ENCODE measurements at regions not wholly inside any gene's neighbourhood (a gene's known extent, or its start where the extent isn't known, plus 50 kb on each side); places are given as distances from the start of the nearest gene placed in this dataset.

GRCh38 chr5:109619021-109619460, 70.7 kb upstream of the MAN2A1 start:
- Mint-ChIP-seq H3K4me1 (ENCODE audit: insufficient read depth, unreplicated experiment) (no peaks in the 10 kb centered on the region), H3K4me3 (ENCODE audit: unreplicated experiment) (no peak overlapping the region), H3K27me3 (ENCODE audit: insufficient read depth, unreplicated experiment) (no peaks in the 10 kb centered on the region), H3K9me3 (ENCODE audit: unreplicated experiment) (no peaks in the 10 kb centered on the region), H3K36me3 (ENCODE audit: insufficient read depth, unreplicated experiment) (no peaks in the 10 kb centered on the region), H3K27ac (ENCODE audit: low read depth, unreplicated experiment) (no peak overlapping the region)
- DNase-seq (ENCODE audit: unreplicated experiment): peak; percentile 3
- ChIA-PET CTCF (no interaction called here), POLR2A (interaction anchor here (0.7 kb wide), 1 partner anchor 11 kb away, joined by 3 read pairs; no protein-coding TSS in a partner anchor)
- TF ChIP-seq CTCF (IDR thresholded peaks at IDR 0.05; ENCODE audit: unreplicated experiment): no peak
- intact Hi-C loops (cut with micrococcal nuclease): no loop called here
- BruUV-seq (replicated peaks): no TSS peak

GRCh38 chr5:109614981-109615380, 74.7 kb upstream of the MAN2A1 start:
- intact Hi-C loops (cut with micrococcal nuclease): no loop called here
- no peak for DNase-seq (ENCODE audit: unreplicated experiment)
- Mint-ChIP-seq H3K4me1 (ENCODE audit: insufficient read depth, unreplicated experiment) (no peaks in the 10 kb centered on the region), H3K9me3 (ENCODE audit: unreplicated experiment) (no peaks in the 10 kb centered on the region), H3K4me3 (ENCODE audit: unreplicated experiment) (no peak overlapping the region), H3K36me3 (ENCODE audit: insufficient read depth, unreplicated experiment) (no peaks in the 10 kb centered on the region), H3K27me3 (ENCODE audit: insufficient read depth, unreplicated experiment) (no peaks in the 10 kb centered on the region), H3K27ac (ENCODE audit: low read depth, unreplicated experiment) (no peak overlapping the region)
- TF ChIP-seq CTCF (IDR thresholded peaks at IDR 0.05; ENCODE audit: unreplicated experiment): no peak
- POLR2A ChIA-PET: interaction anchor here (0.5 kb wide), 1 partner anchor 79 kb away, joined by 4 read pairs; no protein-coding TSS in a partner anchor
- CTCF ChIA-PET: no interaction called here
- BruUV-seq (replicated peaks): no TSS peak

GRCh38 chr5:109614301-109614700, 75.4 kb upstream of the MAN2A1 start:
- POLR2A ChIA-PET: interaction anchor here (0.5 kb wide), 1 partner anchor 80 kb away, joined by 4 read pairs; no protein-coding TSS in a partner anchor
- BruUV-seq (replicated peaks): no TSS peak

GRCh38 chr5:109612278-109612905, 77.3 kb upstream of the MAN2A1 start:
- Mint-ChIP-seq H3K4me3 (ENCODE audit: unreplicated experiment) (no peak overlapping the region), H3K9me3 (ENCODE audit: unreplicated experiment) (no peaks in the 10 kb centered on the region), H3K27me3 (ENCODE audit: insufficient read depth, unreplicated experiment) (no peaks in the 10 kb centered on the region), H3K4me1 (ENCODE audit: insufficient read depth, unreplicated experiment) (no peaks in the 10 kb centered on the region), H3K27ac (ENCODE audit: low read depth, unreplicated experiment) (no peak overlapping the region), H3K36me3 (ENCODE audit: insufficient read depth, unreplicated experiment) (no peaks in the 10 kb centered on the region)
- CTCF ChIA-PET: no interaction called here
- no TSS peak for BruUV-seq (replicated peaks)
- DNase-seq (ENCODE audit: unreplicated experiment): no peak
- POLR2A ChIA-PET: interaction anchor here (0.6 kb wide), 2 partner anchors 599 to 958 kb away, joined by 3 to 4 read pairs; no protein-coding TSS in a partner anchor
- intact Hi-C loops (cut with micrococcal nuclease): no loop called here
- TF ChIP-seq CTCF (IDR thresholded peaks at IDR 0.05; ENCODE audit: unreplicated experiment): no peak

More at GRCh38 chr5:109614301-109614700, 75.4 kb upstream of the MAN2A1 start:
- Mint-ChIP-seq H3K27ac (ENCODE audit: low read depth, unreplicated experiment) (no peak overlapping the region), H3K4me1 (ENCODE audit: insufficient read depth, unreplicated experiment) (no peaks in the 10 kb centered on the region), H3K4me3 (ENCODE audit: unreplicated experiment) (no peak overlapping the region), H3K27me3 (ENCODE audit: insufficient read depth, unreplicated experiment) (no peaks in the 10 kb centered on the region), H3K9me3 (ENCODE audit: unreplicated experiment) (no peaks in the 10 kb centered on the region), H3K36me3 (ENCODE audit: insufficient read depth, unreplicated experiment) (no peaks in the 10 kb centered on the region)
- CTCF ChIA-PET: no interaction called here
- no peak for TF ChIP-seq CTCF (IDR thresholded peaks at IDR 0.05; ENCODE audit: unreplicated experiment)
- peak; percentile 6 for DNase-seq (ENCODE audit: unreplicated experiment)
- intact Hi-C loops (cut with micrococcal nuclease): no loop called here
